SW 1271 (cell line): ENCODE measurements at regions not wholly inside any gene's neighbourhood (a gene's known extent, or its start where the extent isn't known, plus 50 kb on each side); places are given as distances from the start of the nearest gene placed in this dataset.
"Not testable (repeated sequence)": the region's sequence is repeated elsewhere in the genome, so short reads cannot be mapped to it uniquely, and the experiment has no call there.

Experiments used
- DNase-seq, 2 experiments: peaks; one replicate each; lab custom pipeline; 2025; lab: John Stamatoyannopoulos, UW

DNA sequence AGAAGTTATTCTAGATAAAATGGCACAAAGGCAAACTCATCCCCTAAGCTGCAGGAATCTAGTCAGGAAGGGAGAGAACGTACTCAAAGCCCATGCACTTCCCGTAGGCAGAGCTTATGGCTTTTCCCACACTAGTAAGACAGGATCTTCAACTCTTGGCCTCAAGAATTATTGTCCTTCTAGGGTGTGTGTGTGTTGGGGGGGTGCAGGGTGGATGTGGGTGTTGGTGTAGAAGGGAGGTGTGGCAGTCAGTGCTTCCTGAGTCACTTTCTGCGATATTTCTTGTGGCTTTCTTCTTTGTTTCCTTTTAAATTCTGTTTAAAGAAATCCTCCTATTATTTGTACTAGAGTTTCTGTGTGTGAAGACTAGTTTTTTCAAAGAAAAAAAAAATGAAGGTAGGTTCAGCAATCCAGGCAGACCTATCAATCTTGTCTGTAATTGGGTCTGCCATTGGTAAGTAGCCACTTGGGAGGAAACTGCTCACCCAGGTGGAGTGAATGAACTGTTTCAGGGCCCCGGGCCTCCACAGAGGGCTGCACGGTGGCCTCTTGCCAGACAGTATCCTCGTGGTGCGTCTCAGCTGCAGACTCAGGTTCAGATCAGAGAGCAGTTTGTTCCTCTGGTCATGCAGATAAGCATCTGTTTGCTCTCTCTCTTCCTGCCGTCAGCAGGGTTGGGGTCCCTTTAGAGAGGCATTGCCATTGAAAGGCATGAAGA lies 131.9 kb downstream of the NPR3 start:
- DNase-seq = no peak

DNA sequence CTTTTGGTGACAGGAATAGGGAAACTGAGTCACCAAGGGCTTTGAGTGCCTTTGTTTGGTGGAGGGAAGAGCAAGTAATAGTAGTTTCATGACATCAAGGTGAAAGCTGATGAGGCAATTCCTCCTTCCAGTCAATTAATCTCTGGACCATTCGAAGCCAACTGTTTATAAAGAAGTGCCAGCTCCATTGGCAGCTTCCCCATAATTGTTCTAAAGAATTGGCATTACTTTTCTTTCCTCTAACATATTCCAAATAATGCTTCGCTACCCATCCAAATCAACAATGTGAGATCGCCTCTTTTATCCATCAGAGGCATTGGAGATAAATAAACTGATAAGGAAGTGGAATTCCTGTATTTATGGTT lies 132.4 kb downstream of the NPR3 start:
- no peak for DNase-seq

DNA sequence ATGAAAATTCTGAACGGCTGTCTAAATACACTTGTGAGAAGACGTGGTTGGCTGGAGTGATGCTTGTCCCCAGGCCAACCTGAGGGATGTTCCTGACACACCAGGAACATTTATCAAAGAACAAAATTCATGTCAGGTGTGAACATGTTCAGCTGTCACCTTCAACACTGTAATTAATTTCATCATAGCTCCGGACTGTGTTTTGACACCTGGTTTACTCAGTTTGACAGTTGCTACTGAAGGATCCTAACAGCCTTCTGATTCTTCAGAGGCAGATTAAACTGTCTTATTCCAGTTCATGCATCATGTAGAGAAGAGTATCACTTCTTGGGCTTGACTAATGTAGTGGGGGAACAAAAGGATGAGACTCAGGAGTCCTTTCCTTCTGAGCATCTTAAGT lies 134.1 kb downstream of the NPR3 start:
- DNase-seq = no peak

DNA sequence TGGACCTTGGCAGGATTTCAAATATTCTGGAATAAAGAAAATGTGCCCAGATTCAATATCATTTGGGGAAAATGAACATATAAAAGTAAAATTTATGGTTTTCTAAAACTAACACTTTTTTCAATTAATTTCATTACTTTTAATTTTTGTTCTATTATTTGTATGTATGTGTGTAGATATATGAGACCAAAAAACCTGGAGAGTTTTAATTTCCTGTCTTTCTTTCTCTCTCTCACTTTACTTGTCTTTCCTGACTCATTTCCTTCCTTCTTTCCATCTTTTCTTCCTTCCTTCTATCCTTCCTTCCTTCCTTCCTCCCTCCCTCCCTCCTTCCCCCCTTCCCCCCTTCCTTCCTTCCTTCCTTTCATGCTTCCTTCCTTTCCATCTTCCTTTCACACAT lies 137.0 kb downstream of the NPR3 start:
- DNase-seq = no peak

DNA sequence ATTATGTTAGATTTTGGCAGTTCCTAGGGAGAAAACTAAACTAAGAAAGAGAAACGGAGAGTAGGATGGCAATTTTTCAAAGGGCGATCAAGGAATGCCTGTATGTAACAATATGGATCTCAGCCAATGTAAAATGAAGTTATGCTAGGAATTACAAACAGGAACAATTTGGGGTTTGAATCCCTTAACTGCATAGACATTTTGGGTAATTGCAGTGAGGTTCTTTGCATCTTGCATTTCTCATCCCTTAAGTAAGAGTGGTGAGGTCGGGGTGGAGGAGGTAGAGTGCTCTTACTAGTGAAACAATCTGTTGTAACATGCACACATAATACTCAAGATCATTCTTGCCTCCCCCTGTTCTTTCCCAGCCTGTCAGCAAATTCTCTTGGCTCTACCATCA lies 137.6 kb downstream of the NPR3 start:
- DNase-seq = no peak

DNA sequence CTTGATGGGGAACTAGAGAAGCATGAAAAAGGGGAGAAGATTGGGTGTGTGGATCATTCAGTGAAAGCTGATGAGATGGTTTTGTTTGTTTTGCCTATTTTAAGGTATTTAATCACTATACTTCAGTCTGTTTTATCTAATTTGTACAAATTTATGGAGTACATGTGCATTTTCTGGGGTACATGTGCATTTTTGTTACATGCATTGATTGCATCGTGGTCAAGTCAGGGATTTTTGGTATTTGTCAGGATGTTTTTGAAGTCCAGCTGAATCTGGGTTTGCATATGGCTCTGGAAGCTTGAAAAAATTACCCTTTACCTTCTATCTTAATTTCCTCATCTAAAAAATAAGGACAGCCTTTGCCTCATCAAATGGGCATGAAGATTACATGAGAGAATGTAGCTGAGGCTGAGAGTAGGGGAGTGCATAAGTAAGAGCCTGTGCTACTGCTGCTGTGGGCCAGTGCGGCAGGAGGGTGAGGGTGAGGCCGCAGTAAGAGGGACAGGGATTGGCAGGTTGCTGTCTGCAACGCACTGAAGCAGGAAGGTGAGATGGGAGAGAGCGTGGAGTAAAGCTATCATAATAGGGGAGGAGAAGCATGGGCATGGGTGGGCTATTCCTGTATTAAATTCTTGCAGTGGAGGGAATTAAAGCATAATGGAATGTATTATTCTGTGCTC lies 139.8 kb downstream of the NPR3 start:
- no peak for DNase-seq

DNA sequence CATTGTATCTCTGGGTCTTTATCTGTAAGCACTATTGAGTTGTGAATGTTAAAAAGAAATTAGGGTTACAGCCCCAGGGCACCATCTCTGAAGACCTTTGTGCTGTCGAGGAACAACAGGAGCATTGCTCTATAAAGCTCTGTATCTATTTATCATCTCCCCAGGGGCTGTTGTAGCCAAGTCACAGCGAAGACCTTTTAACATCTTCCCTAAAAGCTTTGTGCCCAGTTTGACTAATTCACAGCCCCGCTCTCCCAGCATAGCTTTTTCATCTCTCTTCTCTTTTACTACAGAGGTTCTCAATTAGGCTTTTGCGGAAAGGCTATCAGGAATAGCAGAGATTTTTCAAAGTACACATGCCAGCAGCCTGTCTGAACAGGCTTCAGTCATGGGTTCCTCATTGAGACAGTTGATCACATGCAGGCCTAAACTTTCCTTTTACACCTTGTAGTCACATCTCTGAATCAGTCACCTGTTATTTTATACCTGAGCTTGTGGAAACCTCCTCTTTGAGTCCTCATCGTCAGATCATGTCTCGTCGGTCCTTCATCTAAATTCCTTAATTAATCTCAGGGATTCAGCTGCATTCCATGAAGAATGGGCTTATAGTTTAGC lies 140.5 kb downstream of the NPR3 start:
- DNase-seq = no peak

DNA sequence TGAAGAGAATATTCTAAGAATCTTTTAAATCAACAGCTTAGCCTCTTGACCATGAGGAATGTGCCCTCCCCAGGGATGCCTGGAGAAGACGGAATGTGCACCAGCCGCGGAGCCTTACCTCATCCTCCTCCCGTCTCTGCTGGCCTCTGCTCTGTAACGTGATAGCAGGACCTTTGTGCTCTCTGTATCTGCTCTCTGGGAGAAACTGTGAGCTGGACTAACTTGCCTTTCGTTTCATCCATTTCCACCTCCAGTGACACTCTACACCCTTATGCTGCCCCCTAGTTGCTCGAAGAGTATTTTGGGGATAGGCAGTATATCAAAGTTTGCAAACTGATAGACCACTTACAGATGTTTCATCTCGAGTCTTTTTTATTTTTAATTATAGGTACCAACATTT lies 141.4 kb downstream of the NPR3 start:
- no peak for DNase-seq

DNA sequence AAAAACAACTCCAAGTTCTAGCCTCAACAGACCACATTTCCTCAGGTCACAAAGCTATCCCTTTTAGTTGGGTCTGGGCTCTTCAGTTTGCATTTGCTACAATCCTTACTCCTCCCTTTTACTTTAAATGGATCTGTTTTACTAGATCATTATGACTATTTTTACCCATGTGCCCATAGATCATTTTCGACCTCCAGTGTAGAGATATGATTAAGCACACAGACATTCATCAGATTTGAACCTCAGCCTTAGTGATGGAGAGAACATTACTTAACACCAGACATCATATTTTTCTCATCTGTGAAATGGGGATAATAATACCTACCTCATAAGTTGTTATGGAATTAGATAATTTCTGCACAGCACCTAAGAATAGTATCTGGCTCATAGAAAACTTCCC lies 141.9 kb downstream of the NPR3 start:
- no peak for DNase-seq

DNA sequence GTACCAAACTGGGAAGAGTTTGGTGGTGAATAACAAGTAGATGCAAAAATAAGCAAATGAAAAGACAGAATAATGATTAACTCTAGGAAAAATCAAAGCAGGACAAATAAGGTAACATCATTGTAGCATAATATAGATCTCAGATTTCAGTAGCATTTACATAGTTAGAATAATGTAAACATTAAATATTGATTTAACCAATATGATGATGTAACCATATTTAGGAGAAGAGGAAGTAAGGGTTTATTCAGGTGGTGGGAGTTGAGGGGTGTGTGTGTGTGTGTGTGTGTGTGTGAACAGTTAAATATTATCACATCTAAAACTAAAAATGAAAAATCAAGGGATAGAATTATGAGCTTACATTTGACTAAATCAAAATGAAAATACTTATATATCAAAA lies 143.4 kb downstream of the NPR3 start:
- no peak for DNase-seq

DNA sequence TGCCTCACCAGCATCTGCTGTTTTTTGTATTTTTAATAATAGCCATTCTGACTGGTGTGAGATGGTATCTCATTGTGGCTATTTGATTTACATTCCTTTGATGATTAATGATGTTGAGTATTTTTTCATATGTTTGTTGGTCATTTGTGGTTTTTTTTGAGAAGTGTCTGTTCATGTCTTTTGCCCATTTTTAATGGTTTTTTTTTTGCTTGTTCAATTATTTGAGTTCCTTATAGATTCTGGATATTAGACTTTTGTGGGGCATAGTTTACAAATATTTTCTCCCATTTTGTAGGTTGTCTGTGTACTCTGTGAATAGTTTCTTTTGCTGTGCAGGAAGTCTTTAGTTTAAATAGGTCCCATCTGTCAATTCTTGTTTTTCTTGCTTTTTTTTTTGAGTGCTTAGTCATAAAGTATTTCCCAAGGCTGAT lies 148.1 kb downstream of the NPR3 start:
- no peak for DNase-seq

DNA sequence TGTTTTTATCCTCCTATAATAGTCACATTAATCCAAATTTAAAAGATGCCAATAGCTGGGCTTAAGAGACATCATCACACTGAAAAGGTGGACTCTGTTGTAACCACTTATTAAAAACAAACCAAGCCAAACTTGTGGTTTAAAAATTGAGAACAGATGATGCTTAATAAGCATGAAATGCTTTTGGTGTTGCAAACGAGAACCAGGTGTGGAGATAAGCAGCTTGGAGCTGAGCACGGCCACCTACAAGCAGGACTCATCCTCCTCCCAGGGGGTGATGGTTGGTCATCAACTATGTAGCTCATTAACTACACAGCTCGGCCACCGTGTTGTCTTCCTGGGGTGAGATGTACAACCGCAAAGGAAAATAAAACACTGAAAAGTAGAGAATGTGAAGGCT lies 154.4 kb downstream of the NPR3 start:
- no peak for DNase-seq

DNA sequence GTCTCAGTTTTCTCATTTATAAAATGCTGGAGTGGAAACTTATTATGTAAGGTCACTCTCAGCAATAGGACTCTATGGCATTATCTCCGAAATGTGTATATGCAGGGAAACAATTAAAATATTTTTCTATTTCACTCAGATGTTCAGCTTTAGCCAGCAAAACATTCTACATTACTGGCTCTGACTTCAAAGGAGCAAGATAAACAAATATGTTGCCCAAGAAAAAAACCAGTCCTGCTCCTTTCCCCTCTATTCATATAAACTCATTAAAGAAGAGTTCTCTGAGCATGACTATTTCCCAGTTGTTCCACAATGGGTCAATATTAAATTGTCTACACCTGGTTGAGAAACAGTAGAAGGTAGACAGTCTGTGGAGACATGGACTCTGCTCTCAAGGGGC lies 155.0 kb downstream of the NPR3 start:
- DNase-seq = no peak

DNA sequence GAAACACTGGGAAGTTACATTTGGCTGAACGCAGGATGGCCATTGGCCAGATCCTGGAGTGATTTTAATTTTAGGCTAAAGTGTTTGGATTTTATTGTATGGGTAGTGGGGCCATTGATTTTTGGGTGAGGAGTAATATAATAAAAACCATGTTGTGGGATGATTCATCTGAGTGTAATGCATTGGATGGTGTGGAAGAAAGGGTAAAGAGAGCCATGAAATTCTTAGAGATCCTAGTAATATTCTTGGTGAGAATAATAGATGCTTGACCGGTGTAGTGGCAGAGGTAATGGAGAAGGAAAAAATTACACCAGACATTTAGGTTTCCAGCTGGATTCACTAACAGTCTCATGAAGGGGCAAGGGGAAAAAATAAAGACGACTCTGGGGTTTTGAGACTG lies 158.1 kb downstream of the NPR3 start:
- DNase-seq = no peak

DNA sequence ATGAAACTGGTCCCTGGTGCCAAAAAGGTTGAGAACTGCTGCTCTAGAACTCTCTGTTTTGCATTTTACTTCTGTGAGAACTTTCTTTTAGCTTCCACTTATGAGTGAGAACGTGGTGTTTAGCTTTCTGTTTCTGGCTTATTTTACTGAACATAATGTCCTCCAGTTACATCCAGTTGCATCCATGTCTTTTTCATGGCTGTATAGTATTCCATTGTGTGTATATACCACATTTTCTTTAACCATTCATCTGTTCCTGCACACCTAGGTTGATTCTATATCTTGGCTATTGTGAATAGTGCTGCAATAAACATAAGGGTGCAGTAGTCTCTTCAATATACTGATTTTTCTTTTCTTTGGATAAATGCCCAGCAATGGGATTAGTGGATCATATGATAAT lies 165.7 kb downstream of the NPR3 start:
- DNase-seq = no peak

DNA sequence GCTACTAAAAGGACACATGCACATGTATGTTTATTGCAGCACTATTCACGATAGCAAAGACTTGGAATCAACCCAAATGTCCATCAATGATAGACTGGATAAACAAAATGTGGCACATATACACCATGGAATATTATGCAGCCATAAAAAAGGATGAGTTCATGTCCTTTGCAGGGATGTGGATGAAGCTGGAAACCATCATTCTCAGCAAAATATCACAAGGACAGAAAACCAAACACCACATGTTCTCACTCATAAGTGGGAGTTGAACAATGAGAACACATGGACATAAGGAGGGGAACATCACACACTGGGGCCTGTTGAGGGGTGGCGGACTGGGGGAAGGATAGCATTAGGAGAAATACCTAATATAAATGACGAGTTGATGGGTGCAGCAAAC lies 168.2 kb downstream of the NPR3 start:
- not testable (repeated sequence) for DNase-seq

DNA sequence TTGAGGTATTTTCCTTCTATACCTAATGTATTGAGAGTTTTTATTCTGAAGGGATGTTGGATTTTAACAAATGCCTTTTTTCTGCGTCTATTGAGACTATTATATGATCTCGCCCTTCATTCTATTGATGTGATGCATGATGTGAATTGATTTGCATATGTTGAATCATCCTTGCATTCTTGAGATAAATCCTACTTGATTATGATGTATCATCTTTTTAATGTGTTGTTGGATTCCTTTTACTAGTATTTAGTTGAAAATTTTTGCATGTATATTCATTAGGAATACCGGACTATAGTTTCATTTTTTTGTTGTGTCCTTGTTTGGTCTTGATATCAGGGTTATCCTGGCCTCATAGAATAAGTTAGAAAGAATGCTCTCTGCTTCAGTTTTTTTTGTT lies 169.7 kb downstream of the NPR3 start:
- DNase-seq = no peak

DNA sequence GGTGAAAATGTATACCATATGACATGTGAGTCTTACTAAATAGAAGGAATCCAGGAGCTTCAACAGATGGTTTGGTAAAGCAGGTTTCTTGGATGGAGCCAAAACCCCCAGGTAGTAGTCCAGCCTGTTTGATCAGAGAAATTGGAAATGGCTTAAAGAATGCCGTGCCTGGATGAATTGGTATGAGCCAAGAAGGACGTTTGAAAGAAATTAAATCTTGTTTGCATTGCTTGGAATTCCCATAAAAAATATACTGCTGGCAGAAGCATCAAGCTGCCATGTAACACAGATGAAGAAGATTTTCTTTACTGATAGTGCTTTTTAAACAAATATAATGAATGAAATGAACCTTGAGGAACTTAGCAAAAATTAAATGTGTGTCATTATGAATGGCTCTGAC lies 176.3 kb downstream of the NPR3 start:
- DNase-seq = no peak

DNA sequence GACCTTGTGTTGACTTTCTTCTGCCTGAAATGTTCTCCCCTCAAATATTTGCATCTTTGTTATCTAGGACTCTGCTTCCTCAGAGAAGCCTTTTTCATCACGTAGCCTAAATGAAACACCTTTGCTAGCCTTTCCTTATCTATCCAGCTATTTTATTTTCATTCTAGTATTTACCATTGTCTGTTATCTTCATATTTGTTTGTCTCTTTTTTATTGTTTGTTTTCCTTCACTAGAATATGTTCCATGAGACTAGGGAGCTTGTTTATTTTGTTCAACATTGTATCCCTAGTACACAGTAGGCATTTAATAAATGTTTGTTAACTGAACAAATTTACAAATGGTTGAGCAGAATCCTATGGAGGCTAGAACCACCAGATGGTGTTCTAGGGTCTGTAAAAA lies 178.0 kb downstream of the NPR3 start:
- DNase-seq = no peak

DNA sequence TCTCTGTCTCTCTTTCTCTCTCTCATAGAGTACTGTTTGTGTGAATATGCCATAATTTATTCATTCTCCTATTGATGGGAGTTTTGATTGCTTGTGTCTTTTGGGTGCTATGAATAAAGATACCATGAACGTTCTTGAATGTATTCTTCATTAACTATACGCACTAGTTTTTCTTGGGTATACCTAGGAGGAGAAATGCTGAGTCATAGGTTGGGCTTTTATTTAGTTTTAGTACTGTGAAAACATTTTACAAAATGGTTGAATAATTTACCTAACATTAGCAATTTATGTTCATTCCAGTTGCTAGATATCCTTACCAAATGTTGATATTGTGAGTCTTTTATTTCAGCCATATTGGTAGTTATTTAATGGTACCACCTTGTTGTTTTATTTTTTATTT lies 192.5 kb downstream of the NPR3 start:
- DNase-seq = no peak

DNA sequence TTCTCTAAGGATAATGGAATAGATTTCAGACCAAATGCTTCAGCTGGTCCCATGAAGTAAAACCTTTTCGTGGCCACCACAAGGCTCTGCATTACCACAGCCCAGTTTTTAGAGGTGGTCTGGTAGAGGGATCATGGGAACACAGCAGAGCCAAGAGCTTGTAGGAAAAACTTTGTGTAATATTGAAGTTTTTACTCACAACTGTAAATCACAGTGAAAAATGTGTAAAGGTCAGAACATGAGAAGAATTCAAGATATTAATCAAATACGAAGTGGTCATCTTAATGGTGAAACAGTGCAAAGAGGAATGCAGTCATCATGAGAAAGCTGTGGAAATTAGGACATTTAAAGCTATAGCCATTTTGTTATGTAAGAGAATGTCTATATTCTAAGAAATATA lies 197.5 kb downstream of the NPR3 start:
- DNase-seq = no peak

DNA sequence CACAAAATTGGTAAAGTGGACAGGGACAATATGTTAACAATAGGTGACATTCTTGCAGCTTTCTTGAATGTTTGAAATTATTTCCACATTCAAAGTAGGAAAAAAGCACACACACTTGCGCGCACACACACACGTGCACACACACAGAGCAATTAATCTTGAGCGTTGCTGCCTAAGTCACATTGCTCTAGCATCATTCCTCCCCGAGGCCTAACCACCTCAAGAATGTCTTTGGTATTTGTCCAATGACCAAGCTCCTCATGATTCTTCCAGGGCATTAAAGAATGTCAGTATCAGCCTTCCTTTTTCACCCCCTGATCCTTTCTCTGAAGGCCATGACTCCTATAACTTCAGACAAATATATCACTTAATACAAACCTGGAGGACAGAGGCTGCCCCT lies 198.1 kb downstream of the NPR3 start:
- DNase-seq = no peak

DNA sequence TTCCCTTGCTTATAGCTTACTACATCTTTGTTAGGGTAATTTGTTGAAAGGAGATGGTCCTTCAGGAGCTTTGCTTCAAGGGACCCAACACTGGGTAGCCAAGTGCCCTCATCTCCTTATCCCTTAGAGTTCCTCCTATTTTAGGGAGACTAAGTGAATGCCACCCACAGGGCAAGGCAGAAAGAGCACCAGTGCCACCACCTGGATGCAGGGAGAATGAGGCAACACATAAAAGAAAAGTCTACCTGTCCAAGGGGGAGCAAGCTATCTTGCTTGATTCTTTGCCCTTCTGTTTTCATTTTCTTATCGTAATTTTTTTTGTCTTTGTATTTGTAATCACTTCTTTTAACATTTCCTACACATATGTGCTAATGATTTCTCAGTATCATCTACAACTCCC lies 205.5 kb downstream of the NPR3 start:
- DNase-seq = peak in 1 of 2 experiments; percentile 26

DNA sequence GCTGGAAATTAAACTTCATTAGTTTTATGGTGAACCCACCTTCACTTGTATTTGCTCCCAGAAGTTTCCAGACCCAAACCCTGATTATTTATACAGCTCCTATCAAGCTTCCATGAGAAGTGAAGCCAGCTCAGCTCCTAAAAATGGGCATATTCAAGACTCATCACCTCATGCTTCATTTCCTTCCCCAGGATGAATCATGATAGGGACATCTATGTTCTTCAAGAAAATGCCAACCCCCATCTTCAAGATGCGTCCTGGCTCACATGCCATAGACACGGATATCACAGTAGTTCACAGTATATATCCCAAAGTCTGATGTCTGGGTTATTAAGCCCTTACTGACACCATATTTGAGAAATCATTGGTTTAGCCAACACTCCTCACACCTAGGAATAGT lies 217.6 kb downstream of the NPR3 start:
- no peak for DNase-seq
